PFSK-1 (cell line): ENCODE measurements at regions not wholly inside any gene's neighbourhood (a gene's known extent, or its start where the extent isn't known, plus 50 kb on each side); places are given as distances from the start of the nearest gene placed in this dataset.

Source experiments
- FOXP2 ChIP-seq: optimal IDR thresholded peaks from 2 replicates; pipeline ENCODE3; 2011; ENCODE audit warnings: borderline replicate concordance, control low read depth, inconsistent platforms; ENCODE audit not compliant: insufficient read depth; ENCODE audit errors: extremely low read length, extremely low read depth
- POLR2AphosphoS5 ChIP-seq: IDR thresholded peaks from 2 replicates; pipeline ENCODE4 v1.6.1; 2012; ENCODE audit warnings: low read depth, mild to moderate bottlenecking, control low read depth, low read length, moderate library complexity
- SIN3A ChIP-seq: IDR thresholded peaks from 2 replicates; pipeline ENCODE4 v1.6.1; 2012; ENCODE audit warnings: mild to moderate bottlenecking, low read length, moderate library complexity, borderline replicate concordance; ENCODE audit not compliant: insufficient read depth
- TAF1 ChIP-seq: IDR thresholded peaks from 2 replicates; pipeline ENCODE4 v1.6.1; 2012; ENCODE audit warnings: low read length, control low read depth, borderline replicate concordance; ENCODE audit not compliant: insufficient read depth
- TF ChIP-seq, protein P1 (sequence below), 2 experiments: IDR thresholded peaks; 2 replicates each; pipeline versions ENCODE4 v1.6.1 to v1.8.0; 2011 to 2012; ENCODE audit warnings: low read depth in 2 of 2, low read length in 2 of 2, control low read depth in 1 of 2, inconsistent platforms in 1 of 2, mild to moderate bottlenecking in 1 of 2, moderate library complexity in 1 of 2; ENCODE audit not compliant: insufficient read depth in 1 of 2

DNA sequence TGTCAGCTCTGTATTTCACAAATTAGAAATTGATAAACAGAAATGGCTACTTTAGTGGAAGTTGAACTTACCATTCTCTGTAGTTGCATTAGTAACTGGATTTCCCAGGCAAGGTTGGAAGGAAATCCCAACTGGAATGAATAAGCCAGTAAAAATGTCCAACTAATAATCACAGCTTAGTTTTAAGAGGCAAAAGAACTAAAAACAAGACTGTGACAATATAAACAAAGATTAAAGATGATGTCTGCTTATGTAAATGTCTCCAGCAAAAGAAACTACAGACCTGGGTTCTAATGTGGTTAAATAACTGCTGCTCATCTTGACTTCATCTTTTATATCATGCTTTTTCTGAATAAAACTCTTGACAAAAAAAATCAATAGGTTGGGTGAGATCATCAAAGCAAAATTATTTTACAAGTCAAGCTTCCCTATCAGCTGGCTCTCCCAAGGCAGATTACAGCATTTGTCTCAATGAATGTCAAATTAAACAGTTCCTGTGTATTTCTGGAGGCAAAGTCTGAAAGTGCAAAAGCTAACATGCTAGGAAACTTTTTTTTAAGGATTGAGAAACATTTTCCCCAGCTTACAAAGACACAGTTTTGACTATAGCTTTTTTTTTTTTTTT lies 62.3 kb upstream of the HMHB1 start:
- TF ChIP-seq POLR2AphosphoS5 (no peak), TAF1 (no peak), FOXP2 (no peak), SIN3A (no peak)
- TF ChIP-seq, protein P1, sequence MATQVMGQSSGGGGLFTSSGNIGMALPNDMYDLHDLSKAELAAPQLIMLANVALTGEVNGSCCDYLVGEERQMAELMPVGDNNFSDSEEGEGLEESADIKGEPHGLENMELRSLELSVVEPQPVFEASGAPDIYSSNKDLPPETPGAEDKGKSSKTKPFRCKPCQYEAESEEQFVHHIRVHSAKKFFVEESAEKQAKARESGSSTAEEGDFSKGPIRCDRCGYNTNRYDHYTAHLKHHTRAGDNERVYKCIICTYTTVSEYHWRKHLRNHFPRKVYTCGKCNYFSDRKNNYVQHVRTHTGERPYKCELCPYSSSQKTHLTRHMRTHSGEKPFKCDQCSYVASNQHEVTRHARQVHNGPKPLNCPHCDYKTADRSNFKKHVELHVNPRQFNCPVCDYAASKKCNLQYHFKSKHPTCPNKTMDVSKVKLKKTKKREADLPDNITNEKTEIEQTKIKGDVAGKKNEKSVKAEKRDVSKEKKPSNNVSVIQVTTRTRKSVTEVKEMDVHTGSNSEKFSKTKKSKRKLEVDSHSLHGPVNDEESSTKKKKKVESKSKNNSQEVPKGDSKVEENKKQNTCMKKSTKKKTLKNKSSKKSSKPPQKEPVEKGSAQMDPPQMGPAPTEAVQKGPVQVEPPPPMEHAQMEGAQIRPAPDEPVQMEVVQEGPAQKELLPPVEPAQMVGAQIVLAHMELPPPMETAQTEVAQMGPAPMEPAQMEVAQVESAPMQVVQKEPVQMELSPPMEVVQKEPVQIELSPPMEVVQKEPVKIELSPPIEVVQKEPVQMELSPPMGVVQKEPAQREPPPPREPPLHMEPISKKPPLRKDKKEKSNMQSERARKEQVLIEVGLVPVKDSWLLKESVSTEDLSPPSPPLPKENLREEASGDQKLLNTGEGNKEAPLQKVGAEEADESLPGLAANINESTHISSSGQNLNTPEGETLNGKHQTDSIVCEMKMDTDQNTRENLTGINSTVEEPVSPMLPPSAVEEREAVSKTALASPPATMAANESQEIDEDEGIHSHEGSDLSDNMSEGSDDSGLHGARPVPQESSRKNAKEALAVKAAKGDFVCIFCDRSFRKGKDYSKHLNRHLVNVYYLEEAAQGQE (IDR thresholded peaks at IDR 0.05; ENCODE audit: insufficient read depth in 1 of 2, low read depth in 2 of 2, low read length in 2 of 2), result no peak

DNA sequence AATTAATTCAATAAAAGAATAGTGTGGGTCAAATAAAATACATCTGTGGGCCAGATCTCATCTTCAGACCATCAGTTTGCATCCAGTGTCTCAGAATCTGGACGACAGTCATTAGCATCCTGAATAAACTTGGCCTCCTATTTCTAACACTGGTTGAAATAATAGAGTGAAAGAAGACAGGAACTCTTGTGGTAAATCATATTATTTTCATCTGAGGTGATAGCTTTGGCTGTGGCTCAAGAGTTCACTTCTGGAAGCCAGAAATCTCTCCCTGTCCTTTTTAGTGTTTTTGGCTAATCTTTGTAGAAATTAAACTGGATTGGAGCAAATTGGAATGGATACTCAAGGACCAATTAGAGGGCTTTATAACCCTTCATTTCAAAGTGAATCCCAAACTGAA lies 63.4 kb upstream of the HMHB1 start:
- TF ChIP-seq SIN3A, result no peak
- no peak for TF ChIP-seq POLR2AphosphoS5
- no peak for TF ChIP-seq FOXP2
- TF ChIP-seq TAF1, result no peak
- TF ChIP-seq, protein P1 (IDR thresholded peaks at IDR 0.05; ENCODE audit: insufficient read depth in 1 of 2, low read depth in 2 of 2, low read length in 2 of 2), result no peak

GRCh38 chr5:143742951-143743350 lies 69.0 kb upstream of the HMHB1 start:
- TF ChIP-seq, protein P1 (IDR thresholded peaks at IDR 0.05; ENCODE audit: insufficient read depth in 1 of 2, low read depth in 2 of 2, low read length in 2 of 2), result no peak

DNA sequence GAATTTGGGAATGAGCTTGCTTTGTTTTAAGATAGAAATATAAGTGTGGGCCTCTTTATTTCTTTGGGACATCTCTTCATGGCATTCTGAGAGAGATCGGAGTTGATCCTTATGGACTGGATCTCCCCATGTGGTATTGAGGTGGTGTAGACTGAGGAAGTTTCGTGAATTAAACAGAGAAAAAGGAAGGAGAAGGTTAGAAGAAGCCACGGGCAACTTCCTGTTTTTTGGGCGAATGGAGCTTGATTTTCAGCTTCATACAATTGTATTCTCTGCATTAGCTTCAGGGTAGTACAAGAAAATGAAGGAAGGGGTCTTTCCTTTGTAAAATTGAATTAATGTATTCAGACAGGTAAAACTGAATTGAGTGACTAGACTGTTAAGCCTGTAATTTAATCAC lies 70.5 kb upstream of the HMHB1 start:
- TF ChIP-seq, protein P1 (IDR thresholded peaks at IDR 0.05; ENCODE audit: insufficient read depth in 1 of 2, low read depth in 2 of 2, low read length in 2 of 2), result no peak
- TF ChIP-seq POLR2AphosphoS5, result no peak
- TF ChIP-seq SIN3A, result no peak
- TF ChIP-seq TAF1, result no peak
- no peak for TF ChIP-seq FOXP2

GRCh38 chr5:143740956-143741355 lies 71.0 kb upstream of the HMHB1 start:
- no peak for TF ChIP-seq SIN3A
- TF ChIP-seq POLR2AphosphoS5, result no peak
- TF ChIP-seq, protein P1 (IDR thresholded peaks at IDR 0.05; ENCODE audit: insufficient read depth in 1 of 2, low read depth in 2 of 2, low read length in 2 of 2), result no peak
- no peak for TF ChIP-seq TAF1
- TF ChIP-seq FOXP2, result no peak
